ENCODE measurements at regions not wholly inside any gene's neighbourhood (a gene's known extent, or its start where the extent isn't known, plus 50 kb on each side); places are given as distances from the start of the nearest gene placed in this dataset.

DNA sequence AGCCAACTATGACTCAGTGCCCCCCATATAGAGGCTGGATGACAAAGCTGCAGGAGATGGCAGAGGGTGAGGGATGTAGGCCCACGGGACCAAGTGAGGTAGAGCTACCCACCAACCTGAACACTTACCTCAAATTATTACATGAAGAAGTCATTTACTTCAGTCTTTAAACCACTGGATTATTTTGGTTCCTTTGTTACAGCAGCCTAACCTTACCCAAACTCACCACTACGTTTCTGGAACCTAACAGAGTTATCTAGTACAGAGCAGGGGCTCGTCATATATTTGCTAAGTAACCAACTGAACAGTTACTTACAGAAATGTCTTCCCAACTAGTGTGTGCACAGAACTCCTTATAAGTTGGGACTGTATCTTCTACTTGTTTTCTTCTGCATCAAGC lies 85.2 kb upstream of the IGF1 start:
- peaks cover 5% of the 10 kb centered on the region for H3K9me3 Mint-ChIP-seq
- no peak for TF ChIP-seq CTCF (IDR thresholded peaks at IDR 0.05; ENCODE audit: unreplicated experiment in 3 of 3)
- H3K27ac Mint-ChIP-seq, result no peak overlapping the region
- no peaks in the 10 kb centered on the region for H3K27me3 Mint-ChIP-seq (ENCODE audit: low read depth)
- no peaks in the 10 kb centered on the region for H3K36me3 Mint-ChIP-seq (ENCODE audit: low read depth)
- H3K4me3 Mint-ChIP-seq, result no peak overlapping the region
- H3K4me1 Mint-ChIP-seq, result peaks cover 15% of the 10 kb centered on the region

DNA sequence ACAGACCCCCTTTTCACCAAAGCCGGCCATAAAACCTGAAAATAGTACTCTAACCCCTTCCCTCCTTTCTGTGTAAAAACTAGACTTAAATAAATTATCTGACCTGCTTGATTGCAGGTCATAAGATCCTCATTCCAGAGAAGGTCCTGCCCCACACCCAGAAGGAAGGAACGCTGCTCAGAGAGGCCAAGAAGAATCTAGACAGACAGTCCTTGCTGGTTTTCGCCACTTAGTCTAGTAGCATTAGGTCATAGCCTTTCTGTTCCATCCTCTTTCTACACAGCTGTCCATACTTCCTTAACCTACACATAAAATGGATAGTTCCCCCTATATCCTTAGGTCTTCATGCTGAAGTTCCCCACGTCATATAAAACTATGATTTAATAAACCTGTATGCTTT lies 83.7 kb upstream of the IGF1 start:
- H3K9me3 Mint-ChIP-seq, result peaks cover 5% of the 10 kb centered on the region
- no peak overlapping the region for H3K27ac Mint-ChIP-seq
- H3K36me3 Mint-ChIP-seq (ENCODE audit: low read depth), result no peaks in the 10 kb centered on the region
- H3K4me3 Mint-ChIP-seq, result no peak overlapping the region
- H3K27me3 Mint-ChIP-seq (ENCODE audit: low read depth), result no peaks in the 10 kb centered on the region
- TF ChIP-seq CTCF (IDR thresholded peaks at IDR 0.05; ENCODE audit: unreplicated experiment in 3 of 3), result no peak
- peaks cover 15% of the 10 kb centered on the region for H3K4me1 Mint-ChIP-seq

DNA sequence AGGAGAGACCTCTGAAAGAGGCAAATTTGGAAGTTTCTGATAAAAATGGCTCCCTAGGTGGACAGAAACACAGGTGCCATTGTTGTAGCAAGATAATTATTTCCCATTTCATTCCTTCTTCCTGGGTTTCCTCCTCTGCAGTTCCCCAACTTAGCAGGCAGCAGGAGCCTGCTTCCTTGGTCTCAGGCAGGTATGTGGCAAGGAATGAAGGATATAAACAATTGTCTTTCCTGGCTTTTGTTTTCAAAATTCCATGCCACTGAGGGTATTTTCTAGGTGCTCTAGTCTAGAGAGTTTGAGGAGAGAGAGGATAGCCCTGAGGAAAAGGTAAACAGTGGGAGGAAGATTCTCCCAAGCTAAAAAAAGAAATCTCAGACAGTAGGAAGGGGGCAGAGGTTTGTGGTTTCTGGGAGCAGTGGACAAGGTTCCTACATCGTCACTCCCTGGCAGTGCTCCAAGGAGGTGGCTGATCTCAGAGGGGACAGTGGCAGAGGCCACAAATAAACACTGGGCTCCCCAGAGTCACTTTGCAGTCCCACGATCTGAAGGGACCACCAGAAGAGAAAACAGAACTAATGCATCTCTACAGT lies 82.6 kb upstream of the IGF1 start:
- no peak overlapping the region for H3K4me3 Mint-ChIP-seq
- H3K36me3 Mint-ChIP-seq (ENCODE audit: low read depth), result no peaks in the 10 kb centered on the region
- H3K9me3 Mint-ChIP-seq, result peaks cover 5% of the 10 kb centered on the region
- H3K4me1 Mint-ChIP-seq, result peaks cover 6% of the 10 kb centered on the region
- no peak overlapping the region for H3K27ac Mint-ChIP-seq
- no peaks in the 10 kb centered on the region for H3K27me3 Mint-ChIP-seq (ENCODE audit: low read depth)
- TF ChIP-seq CTCF (IDR thresholded peaks at IDR 0.05; ENCODE audit: unreplicated experiment in 3 of 3), result no peak

- H3K27me3 Mint-ChIP-seq (ENCODE audit: low read depth), result no peaks in the 10 kb centered on the region
- no peaks in the 10 kb centered on the region for H3K4me1 Mint-ChIP-seq
- H3K27ac Mint-ChIP-seq, result no peak overlapping the region
Measured at GRCh38 chr12:102551186-102551585, 70.8 kb upstream of the IGF1 start.

DNA sequence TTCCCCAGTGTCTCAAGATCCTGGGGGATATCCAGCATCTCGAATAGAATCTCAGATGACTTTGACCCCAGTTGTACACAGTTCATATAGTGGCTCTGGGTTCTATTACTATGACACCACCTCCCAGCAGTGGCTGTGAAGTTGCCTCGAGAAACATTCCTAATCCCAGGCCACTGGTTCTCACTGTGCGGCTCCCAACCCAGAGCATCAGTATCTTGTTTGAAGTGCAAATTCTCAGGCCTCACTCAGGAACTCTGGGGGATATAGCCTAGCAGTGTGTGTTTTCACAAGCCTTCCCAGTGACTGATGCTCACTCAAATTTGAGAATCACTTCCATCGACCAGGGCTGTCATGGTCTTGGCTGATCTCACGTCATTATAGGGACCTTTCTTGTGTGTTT lies 69.3 kb upstream of the IGF1 start:
- H3K36me3 Mint-ChIP-seq (ENCODE audit: low read depth), result no peaks in the 10 kb centered on the region
- H3K4me1 Mint-ChIP-seq, result no peaks in the 10 kb centered on the region
- no peak overlapping the region for H3K4me3 Mint-ChIP-seq
- no peaks in the 10 kb centered on the region for H3K9me3 Mint-ChIP-seq
- H3K27ac Mint-ChIP-seq, result no peak overlapping the region
- no peaks in the 10 kb centered on the region for H3K27me3 Mint-ChIP-seq (ENCODE audit: low read depth)
- no peak for TF ChIP-seq CTCF (IDR thresholded peaks at IDR 0.05; ENCODE audit: unreplicated experiment in 3 of 3)

More at GRCh38 chr12:102551186-102551585, 70.8 kb upstream of the IGF1 start:
- H3K36me3 Mint-ChIP-seq (ENCODE audit: low read depth), result no peaks in the 10 kb centered on the region
- H3K4me3 Mint-ChIP-seq, result no peak overlapping the region
- TF ChIP-seq CTCF (IDR thresholded peaks at IDR 0.05; ENCODE audit: unreplicated experiment in 3 of 3), result no peak
- H3K9me3 Mint-ChIP-seq, result no peaks in the 10 kb centered on the region

- H3K36me3 Mint-ChIP-seq (ENCODE audit: low read depth), result no peaks in the 10 kb centered on the region
- H3K4me3 Mint-ChIP-seq, result no peak overlapping the region
- H3K27ac Mint-ChIP-seq, result no peak overlapping the region
- no peaks in the 10 kb centered on the region for H3K4me1 Mint-ChIP-seq
- H3K27me3 Mint-ChIP-seq (ENCODE audit: low read depth), result no peaks in the 10 kb centered on the region
- no peak for TF ChIP-seq CTCF (IDR thresholded peaks at IDR 0.05; ENCODE audit: unreplicated experiment in 3 of 3)
- H3K9me3 Mint-ChIP-seq, result no peaks in the 10 kb centered on the region
Measured at GRCh38 chr12:102548543-102548942, 68.2 kb upstream of the IGF1 start.
